PFSK-1 (cell line): ENCODE measurements at regions not wholly inside any gene's neighbourhood (a gene's known extent, or its start where the extent isn't known, plus 50 kb on each side); places are given as distances from the start of the nearest gene placed in this dataset.

Experiments used
- FOXP2 ChIP-seq: optimal IDR thresholded peaks from 2 replicates; pipeline ENCODE3; 2011; ENCODE audit warnings: borderline replicate concordance, control low read depth, inconsistent platforms; ENCODE audit not compliant: insufficient read depth; ENCODE audit errors: extremely low read length, extremely low read depth
- POLR2AphosphoS5 ChIP-seq: IDR thresholded peaks from 2 replicates; pipeline ENCODE4 v1.6.1; 2012; ENCODE audit warnings: low read depth, mild to moderate bottlenecking, control low read depth, low read length, moderate library complexity
- SIN3A ChIP-seq: IDR thresholded peaks from 2 replicates; pipeline ENCODE4 v1.6.1; 2012; ENCODE audit warnings: mild to moderate bottlenecking, low read length, moderate library complexity, borderline replicate concordance; ENCODE audit not compliant: insufficient read depth
- TF ChIP-seq, protein P1 (sequence below), 2 experiments: IDR thresholded peaks; 2 replicates each; pipeline versions ENCODE4 v1.6.1 to v1.8.0; 2011 to 2012; ENCODE audit warnings: low read depth in 2 of 2, low read length in 2 of 2, control low read depth in 1 of 2, inconsistent platforms in 1 of 2, mild to moderate bottlenecking in 1 of 2, moderate library complexity in 1 of 2; ENCODE audit not compliant: insufficient read depth in 1 of 2

- no peak for TF ChIP-seq SIN3A
- no peak for TF ChIP-seq POLR2AphosphoS5
- TF ChIP-seq FOXP2 = no peak
- TF ChIP-seq, protein P1, sequence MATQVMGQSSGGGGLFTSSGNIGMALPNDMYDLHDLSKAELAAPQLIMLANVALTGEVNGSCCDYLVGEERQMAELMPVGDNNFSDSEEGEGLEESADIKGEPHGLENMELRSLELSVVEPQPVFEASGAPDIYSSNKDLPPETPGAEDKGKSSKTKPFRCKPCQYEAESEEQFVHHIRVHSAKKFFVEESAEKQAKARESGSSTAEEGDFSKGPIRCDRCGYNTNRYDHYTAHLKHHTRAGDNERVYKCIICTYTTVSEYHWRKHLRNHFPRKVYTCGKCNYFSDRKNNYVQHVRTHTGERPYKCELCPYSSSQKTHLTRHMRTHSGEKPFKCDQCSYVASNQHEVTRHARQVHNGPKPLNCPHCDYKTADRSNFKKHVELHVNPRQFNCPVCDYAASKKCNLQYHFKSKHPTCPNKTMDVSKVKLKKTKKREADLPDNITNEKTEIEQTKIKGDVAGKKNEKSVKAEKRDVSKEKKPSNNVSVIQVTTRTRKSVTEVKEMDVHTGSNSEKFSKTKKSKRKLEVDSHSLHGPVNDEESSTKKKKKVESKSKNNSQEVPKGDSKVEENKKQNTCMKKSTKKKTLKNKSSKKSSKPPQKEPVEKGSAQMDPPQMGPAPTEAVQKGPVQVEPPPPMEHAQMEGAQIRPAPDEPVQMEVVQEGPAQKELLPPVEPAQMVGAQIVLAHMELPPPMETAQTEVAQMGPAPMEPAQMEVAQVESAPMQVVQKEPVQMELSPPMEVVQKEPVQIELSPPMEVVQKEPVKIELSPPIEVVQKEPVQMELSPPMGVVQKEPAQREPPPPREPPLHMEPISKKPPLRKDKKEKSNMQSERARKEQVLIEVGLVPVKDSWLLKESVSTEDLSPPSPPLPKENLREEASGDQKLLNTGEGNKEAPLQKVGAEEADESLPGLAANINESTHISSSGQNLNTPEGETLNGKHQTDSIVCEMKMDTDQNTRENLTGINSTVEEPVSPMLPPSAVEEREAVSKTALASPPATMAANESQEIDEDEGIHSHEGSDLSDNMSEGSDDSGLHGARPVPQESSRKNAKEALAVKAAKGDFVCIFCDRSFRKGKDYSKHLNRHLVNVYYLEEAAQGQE (IDR thresholded peaks at IDR 0.05; ENCODE audit: insufficient read depth in 1 of 2, low read depth in 2 of 2, low read length in 2 of 2) = no peak
These were observed 1224.9 kb upstream of the TMEM132C start for GRCh38 chr12:127041985-127042625.
